GM18909 (cell line): ENCODE measurements at regions not wholly inside any gene's neighbourhood (a gene's known extent, or its start where the extent isn't known, plus 50 kb on each side); places are given as distances from the start of the nearest gene placed in this dataset.
A peak's percentile ranks its signal among the peaks of the same experiment; 100 is the strongest.
"Not testable (repeated sequence)": the region's sequence is repeated elsewhere in the genome, so short reads cannot be mapped to it uniquely, and the experiment has no call there.

Experiments used
- ATAC-seq: cut with Tn5 transposase; IDR thresholded peaks from one replicate; pipeline ENCODE4 v1.9.1; 2021; ENCODE audit warnings: mild to moderate bottlenecking; ENCODE audit not compliant: unreplicated experiment, poor library complexity

- ATAC-seq, result no peak
These were observed 723.6 kb downstream of the TRAM1L1 start for GRCh38 chr4:116361790-116362189.

- peak; percentile 98 for ATAC-seq
These were observed 726.6 kb downstream of the TRAM1L1 start for GRCh38 chr4:116358633-116359222.

GRCh38 chr4:116357758-116358157, 727.6 kb downstream of the TRAM1L1 start:
- ATAC-seq, result peak; percentile 47

GRCh38 chr4:116346750-116347149, 738.6 kb downstream of the TRAM1L1 start:
- no peak for ATAC-seq

- no peak for ATAC-seq
These were observed 741.6 kb downstream of the TRAM1L1 start for GRCh38 chr4:116343809-116344208.

- no peak for ATAC-seq
These were observed 743.2 kb downstream of the TRAM1L1 start for GRCh38 chr4:116342143-116342542.

GRCh38 chr4:116332508-116332907, 752.9 kb downstream of the TRAM1L1 start:
- ATAC-seq, result no peak

- ATAC-seq, result no peak
These were observed 757.0 kb downstream of the TRAM1L1 start for GRCh38 chr4:116328261-116328860.

- ATAC-seq, result no peak
These were observed 761.8 kb downstream of the TRAM1L1 start for GRCh38 chr4:116323606-116324005.

- no peak for ATAC-seq
These were observed 763.9 kb downstream of the TRAM1L1 start for GRCh38 chr4:116321471-116321870.

- ATAC-seq, result no peak
These were observed 764.5 kb downstream of the TRAM1L1 start for GRCh38 chr4:116320859-116321258.

- no peak for ATAC-seq
These were observed 781.6 kb downstream of the TRAM1L1 start for GRCh38 chr4:116303736-116304188.

- ATAC-seq, result no peak
These were observed 782.2 kb downstream of the TRAM1L1 start for GRCh38 chr4:116302990-116303735.

GRCh38 chr4:116275006-116275405, 810.4 kb downstream of the TRAM1L1 start:
- no peak for ATAC-seq

- no peak for ATAC-seq
These were observed 813.0 kb downstream of the TRAM1L1 start for GRCh38 chr4:116272336-116272735.

GRCh38 chr4:116260931-116261330, 824.4 kb downstream of the TRAM1L1 start:
- not testable (repeated sequence) for ATAC-seq

GRCh38 chr4:116244771-116245170, 840.6 kb downstream of the TRAM1L1 start:
- ATAC-seq, result no peak

- no peak for ATAC-seq
These were observed 841.9 kb downstream of the TRAM1L1 start for GRCh38 chr4:116243431-116243830.

- ATAC-seq, result no peak
These were observed 851.4 kb downstream of the TRAM1L1 start for GRCh38 chr4:116233971-116234370.

GRCh38 chr4:116231999-116232398, 853.4 kb downstream of the TRAM1L1 start:
- not testable (repeated sequence) for ATAC-seq

- ATAC-seq, result no peak
These were observed 856.0 kb downstream of the TRAM1L1 start for GRCh38 chr4:116229420-116229819.
